BLaER1 treated with 17β-estradiol and CSF1 and Interleukin-3, amounts not matched to agents 10 nM and 100 nM (cell line): ENCODE measurements at regions not wholly inside any gene's neighbourhood (a gene's known extent, or its start where the extent isn't known, plus 50 kb on each side); places are given as distances from the start of the nearest gene placed in this dataset.
"Not testable (repeated sequence)": the region's sequence is repeated elsewhere in the genome, so short reads cannot be mapped to it uniquely, and the experiment has no call there.

Source experiments
- H3K27ac ChIP-seq, 11 experiments: shearing (Covaris generic); formaldehyde crosslinking; 2 replicates each; pipeline ENCODE4 v1.8.1; 2022
- H3K27me3 ChIP-seq, 11 experiments: shearing (Covaris generic); formaldehyde crosslinking; 2 replicates each; pipeline ENCODE4 v1.8.1; 2022
- H3K36me3 ChIP-seq, 11 experiments: shearing (Covaris generic); formaldehyde crosslinking; 2 replicates each; pipeline ENCODE4 v1.8.1; 2022
- H3K4me1 ChIP-seq, 10 experiments: shearing (Covaris generic); formaldehyde crosslinking; 2 replicates each; pipeline ENCODE4 v1.8.1; 2022
- H3K4me2 ChIP-seq, 11 experiments: shearing (Covaris generic); formaldehyde crosslinking; 2 replicates each; pipeline ENCODE4 v1.8.1; 2022
- H3K4me3 ChIP-seq, 10 experiments: shearing (Covaris generic); formaldehyde crosslinking; 2 replicates each; pipeline ENCODE4 v1.8.1; 2022
- H3K9ac ChIP-seq, 11 experiments: shearing (Covaris generic); formaldehyde crosslinking; 2 replicates each; pipeline ENCODE4 v1.8.1; 2022
- H3K9me3 ChIP-seq, 11 experiments: shearing (Covaris generic); formaldehyde crosslinking; replicated peaks in 1 of 11; 2 replicates each; pipeline ENCODE4 v1.8.1; 2022
- H4K20me1 ChIP-seq, 11 experiments: shearing (Covaris generic); formaldehyde crosslinking; 2 replicates each; pipeline ENCODE4 v1.8.1; 2022
- Cebpa-rat ChIP-seq, 11 experiments: shearing (Covaris generic); IDR thresholded peaks; 2 replicates each; pipeline ENCODE4 v1.8.1; 2022

DNA sequence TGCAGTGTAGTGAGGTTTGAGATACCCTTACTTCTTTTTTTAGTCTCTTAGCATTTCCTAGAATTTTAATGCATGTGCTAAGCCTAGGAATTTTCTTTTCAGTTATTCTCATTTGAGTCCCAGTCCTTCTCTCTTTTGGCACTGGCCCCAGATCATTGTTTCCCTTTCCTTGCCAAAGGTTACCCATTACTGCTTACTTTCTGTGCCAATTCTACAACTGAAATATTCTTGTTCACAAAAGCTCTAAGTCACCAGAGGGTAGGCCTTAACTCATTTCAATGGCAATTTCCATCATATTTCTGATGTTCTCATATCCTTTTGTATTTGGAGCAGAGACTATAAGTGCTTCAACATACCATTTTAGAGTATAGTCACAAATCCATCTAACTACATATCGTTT is 199.6 kb upstream of the CBLB start:
- H3K4me1 ChIP-seq, result no peaks in the 10 kb centered on the region; a peak in 1 of 20 replicates
- H3K36me3 ChIP-seq, result no peaks in the 10 kb centered on the region; a peak in 1 of 22 replicates
- no peak for TF ChIP-seq Cebpa-rat (IDR thresholded peaks at IDR 0.05)
- peaks cover 9 to 25% (median 14%) of the 10 kb centered on the region in 11 experiments; a peak in 19 of 22 replicates for H3K9me3 ChIP-seq
- no peaks in the 10 kb centered on the region for H4K20me1 ChIP-seq
- no peak overlapping the region for H3K4me3 ChIP-seq
- no peak overlapping the region for H3K9ac ChIP-seq
- H3K4me2 ChIP-seq, result no peak overlapping the region
- H3K27ac ChIP-seq, result no peak overlapping the region
- H3K27me3 ChIP-seq, result no peaks in the 10 kb centered on the region

- TF ChIP-seq Cebpa-rat (IDR thresholded peaks at IDR 0.05), result no peak
- Histone ChIP-seq H3K9ac (no peak overlapping the region), H3K27me3 (no peaks in the 10 kb centered on the region), H3K9me3 (peaks cover 9 to 23% (median 14%) of the 10 kb centered on the region in 11 experiments; a peak in 19 of 22 replicates), H4K20me1 (no peaks in the 10 kb centered on the region), H3K4me2 (no peak overlapping the region), H3K4me3 (no peak overlapping the region), H3K4me1 (no peaks in the 10 kb centered on the region; a peak in 1 of 20 replicates), H3K27ac (no peak overlapping the region), H3K36me3 (no peaks in the 10 kb centered on the region; a peak in 1 of 22 replicates)
Measured at GRCh38 chr3:106068795-106069194, 200.0 kb upstream of the CBLB start.

DNA sequence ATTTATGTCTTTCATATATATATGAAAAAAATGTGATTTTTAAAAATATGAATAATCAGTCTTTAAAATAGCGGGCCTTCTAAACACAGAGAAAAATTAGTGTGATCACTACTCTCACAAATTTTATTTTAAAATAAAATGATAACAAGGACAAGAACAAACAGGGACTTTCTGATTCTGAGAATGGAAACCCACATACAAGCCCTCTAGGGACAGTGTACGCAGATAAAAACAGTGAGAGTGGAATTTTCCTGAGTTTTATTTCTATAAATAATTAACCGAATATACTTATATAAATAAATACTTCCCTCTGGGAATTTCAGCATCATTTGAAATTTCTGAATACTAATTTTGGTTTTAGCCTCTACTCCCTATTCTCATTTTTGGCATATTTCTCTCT is 201.4 kb upstream of the CBLB start:
- H3K4me2 ChIP-seq, result no peak overlapping the region; a peak in 1 of 22 replicates
- no peak overlapping the region for H3K4me3 ChIP-seq
- no peak overlapping the region for H3K27ac ChIP-seq
- H3K9ac ChIP-seq, result no peak overlapping the region
- no peaks in the 10 kb centered on the region for H4K20me1 ChIP-seq
- H3K36me3 ChIP-seq, result no peaks in the 10 kb centered on the region; a peak in 1 of 22 replicates
- TF ChIP-seq Cebpa-rat (IDR thresholded peaks at IDR 0.05), result no peak
- H3K4me1 ChIP-seq, result no peaks in the 10 kb centered on the region; a peak in 1 of 20 replicates
- H3K9me3 ChIP-seq, result peaks cover 9 to 20% (median 12%) of the 10 kb centered on the region in 11 experiments; a peak in 19 of 22 replicates
- no peaks in the 10 kb centered on the region for H3K27me3 ChIP-seq

DNA sequence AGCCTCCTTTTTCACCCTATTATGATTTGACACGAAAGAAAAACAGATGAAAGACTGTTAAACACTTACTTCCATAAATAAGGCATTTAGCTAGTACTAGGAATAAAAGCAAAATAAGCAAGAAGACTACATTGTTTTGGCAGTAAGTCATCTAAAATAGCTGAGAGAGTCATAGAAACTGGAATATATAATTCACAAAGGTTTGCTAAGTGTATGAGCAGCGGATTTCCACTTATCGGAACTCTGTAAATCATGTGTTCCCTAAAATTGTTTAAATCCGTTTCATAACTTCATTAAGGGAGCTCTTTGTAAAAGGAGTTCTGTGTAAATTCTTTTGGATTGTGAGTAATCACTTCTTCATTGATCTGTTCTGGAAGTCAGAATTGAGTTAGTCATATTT is 202.5 kb upstream of the CBLB start:
- Histone ChIP-seq H3K4me3 (no peak overlapping the region), H3K4me2 (no peak overlapping the region), H3K4me1 (no peaks in the 10 kb centered on the region; a peak in 1 of 20 replicates), H3K9ac (no peak overlapping the region), H3K27ac (no peak overlapping the region), H4K20me1 (no peaks in the 10 kb centered on the region), H3K27me3 (no peaks in the 10 kb centered on the region), H3K9me3 (peaks cover 9 to 22% (median 13%) of the 10 kb centered on the region in 11 experiments; a peak in 20 of 22 replicates), H3K36me3 (no peaks in the 10 kb centered on the region; a peak in 1 of 22 replicates)
- no peak for TF ChIP-seq Cebpa-rat (IDR thresholded peaks at IDR 0.05)

DNA sequence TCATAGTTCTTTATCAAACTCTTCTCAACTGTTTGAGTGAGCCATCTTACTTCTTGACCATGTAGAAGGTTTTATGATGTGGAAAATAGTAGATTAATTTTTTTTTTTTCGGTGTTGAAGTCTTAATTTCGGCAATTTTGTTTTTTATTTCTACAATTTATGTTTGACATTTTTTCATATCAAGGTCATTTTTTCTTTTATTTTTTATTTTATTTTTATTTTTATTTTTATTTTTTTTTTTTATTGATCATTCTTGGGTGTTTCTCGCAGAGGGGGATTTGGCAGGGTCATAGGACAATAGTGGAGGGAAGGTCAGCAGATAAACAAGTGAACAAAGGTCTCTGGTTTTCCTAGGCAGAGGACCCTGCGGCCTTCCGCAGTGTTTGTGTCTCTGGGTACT is 203.8 kb upstream of the CBLB start:
- H3K4me2 ChIP-seq, H3K27me3 ChIP-seq, H3K36me3 ChIP-seq, H3K27ac ChIP-seq, H3K4me1 ChIP-seq, H4K20me1 ChIP-seq, H3K4me3 ChIP-seq, H3K9ac ChIP-seq: not testable (repeated sequence)
- H3K9me3 ChIP-seq, result peaks cover 9 to 26% (median 13%) of the 10 kb centered on the region in 11 experiments; a peak in 20 of 22 replicates

GRCh38 chr3:106073806-106074205 is 205.0 kb upstream of the CBLB start:
- H3K9ac ChIP-seq, H3K4me1 ChIP-seq, H3K4me2 ChIP-seq, H4K20me1 ChIP-seq, H3K27ac ChIP-seq, H3K27me3 ChIP-seq, H3K4me3 ChIP-seq, H3K36me3 ChIP-seq: not testable (repeated sequence)
- peaks cover 9 to 30% (median 16%) of the 10 kb centered on the region in 11 experiments; a peak in 20 of 22 replicates for H3K9me3 ChIP-seq

GRCh38 chr3:106075731-106076130 is 206.9 kb upstream of the CBLB start:
- H3K9me3 ChIP-seq, result peaks cover 9 to 30% (median 16%) of the 10 kb centered on the region in 11 experiments; a peak in 20 of 22 replicates
- not testable (repeated sequence) for H4K20me1 ChIP-seq, H3K27me3 ChIP-seq, H3K4me1 ChIP-seq, H3K4me2 ChIP-seq, H3K36me3 ChIP-seq, H3K9ac ChIP-seq, H3K4me3 ChIP-seq, H3K27ac ChIP-seq

DNA sequence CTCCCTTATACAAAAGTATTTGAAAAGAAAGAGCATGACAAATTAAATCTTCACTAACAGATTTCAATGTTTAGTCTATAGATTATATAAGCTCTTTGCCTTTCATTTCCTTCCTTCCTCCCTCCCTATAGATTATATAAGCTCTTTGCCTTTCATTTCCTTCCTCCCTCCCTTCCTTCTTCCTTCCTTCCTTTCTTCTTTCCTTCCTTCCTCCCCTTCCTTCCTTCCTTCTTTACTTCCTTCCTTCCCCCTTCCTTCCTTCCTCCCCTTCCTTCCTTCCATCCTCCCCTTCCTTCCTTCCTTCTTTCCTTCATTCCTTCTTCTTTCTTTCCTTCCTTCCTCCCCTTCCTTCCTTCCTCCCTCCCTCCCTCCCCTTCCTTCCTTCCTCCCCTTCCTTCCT is 209.8 kb upstream of the CBLB start:
- Histone ChIP-seq H3K27me3 (no peaks in the 10 kb centered on the region), H3K4me2 (no peak overlapping the region), H3K36me3 (no peaks in the 10 kb centered on the region), H3K9me3 (peaks cover 0 to 20% (median 4%) of the 10 kb centered on the region in 11 experiments; a peak in 11 of 22 replicates), H3K27ac (no peak overlapping the region), H4K20me1 (no peaks in the 10 kb centered on the region), H3K4me1 (no peaks in the 10 kb centered on the region), H3K9ac (no peak overlapping the region), H3K4me3 (no peak overlapping the region)
- no peak for TF ChIP-seq Cebpa-rat (IDR thresholded peaks at IDR 0.05)

DNA sequence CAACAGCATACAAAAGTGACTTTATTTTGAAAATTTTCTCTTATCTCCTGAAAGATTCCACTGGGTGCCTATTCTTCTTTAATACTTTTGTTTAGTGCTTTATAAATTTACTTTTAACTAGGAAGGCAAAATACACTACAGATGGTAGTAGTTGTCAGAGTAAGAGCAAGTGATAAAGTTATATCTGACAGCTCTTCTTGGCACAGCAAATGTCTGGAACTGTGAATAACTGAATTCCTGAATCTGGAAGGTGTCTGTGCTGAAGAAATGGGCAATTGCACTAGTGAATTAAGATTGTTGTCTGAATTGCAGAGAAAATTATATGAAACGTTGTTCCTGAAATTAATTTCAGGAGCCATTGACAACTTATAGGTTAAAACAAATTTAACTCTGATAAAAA is 213.8 kb upstream of the CBLB start:
- no peak overlapping the region for H3K27ac ChIP-seq
- H3K9ac ChIP-seq, result no peak overlapping the region

DNA sequence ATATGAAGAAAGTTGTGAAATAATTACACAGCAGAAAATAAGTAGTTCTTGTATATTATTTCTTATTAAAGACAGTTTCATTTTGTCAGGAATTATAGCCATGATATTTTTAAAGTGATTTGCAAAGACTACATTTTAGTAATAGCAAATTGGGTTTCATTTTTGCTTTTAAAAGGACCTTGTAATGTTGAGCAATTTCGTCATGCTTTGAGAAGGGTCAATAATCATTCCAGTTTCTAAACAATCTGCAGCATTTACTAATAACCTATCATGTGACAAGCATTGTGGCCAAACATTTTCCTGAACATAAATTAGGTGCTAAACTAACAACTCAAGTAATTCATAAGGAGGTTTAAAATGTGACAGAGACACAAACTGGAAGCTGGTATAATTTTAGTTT is 214.4 kb upstream of the CBLB start:
- no peaks in the 10 kb centered on the region for H3K36me3 ChIP-seq
- no peaks in the 10 kb centered on the region for H3K4me1 ChIP-seq
- no peak overlapping the region for H3K4me2 ChIP-seq
- no peak for TF ChIP-seq Cebpa-rat (IDR thresholded peaks at IDR 0.05)
- no peak overlapping the region for H3K4me3 ChIP-seq
- no peaks in the 10 kb centered on the region for H3K27me3 ChIP-seq
- H4K20me1 ChIP-seq, result no peaks in the 10 kb centered on the region
- H3K27ac ChIP-seq, result no peak overlapping the region
- peaks cover 0 to 11% (median 4%) of the 10 kb centered on the region in 11 experiments; a peak in 8 of 22 replicates for H3K9me3 ChIP-seq
- H3K9ac ChIP-seq, result no peak overlapping the region

More for the DNA sequence above, 213.8 kb upstream of the CBLB start:
- Histone ChIP-seq H3K4me3 (no peak overlapping the region), H3K27me3 (no peaks in the 10 kb centered on the region), H3K36me3 (no peaks in the 10 kb centered on the region), H3K9me3 (peaks cover 0 to 11% (median 4%) of the 10 kb centered on the region in 11 experiments; a peak in 8 of 22 replicates), H3K4me1 (no peaks in the 10 kb centered on the region), H4K20me1 (no peaks in the 10 kb centered on the region), H3K4me2 (no peak overlapping the region)
- TF ChIP-seq Cebpa-rat (IDR thresholded peaks at IDR 0.05), result no peak
